Adrenal gland (tissue), 9 donors: ENCODE measurements at regions not wholly inside any gene's neighbourhood (a gene's known extent, or its start where the extent isn't known, plus 50 kb on each side); places are given as distances from the start of the nearest gene placed in this dataset.

ENCODE experiments used
- DNase-seq, 7 donors: peaks; one replicate each; pipeline ENCODE4 v3.0.0-alpha.2; 2019 to 2020
- H3K27ac ChIP-seq, 5 donors: fragments of 200-600 bp; sonication (generic) in 4 of 5; 1 replicate in 3 of 5; 2 replicates in 2 of 5; pipeline versions ENCODE4 v1.5.1 to v1.8.0; 2016 to 2020; ENCODE audit warnings: mild to moderate bottlenecking in 1 of 5
- H3K27me3 ChIP-seq: fragments of 200-600 bp; 2 replicates; pipeline ENCODE4 v1.8.0; 2021
- H3K36me3 ChIP-seq, 2 donors: fragments of 200-600 bp; replicated peaks in 1 of 2; 1 replicate in 1 of 2; 2 replicates in 1 of 2; pipeline versions ENCODE4 v1.5.1 to v1.8.0; 2018 to 2022
- H3K4me1 ChIP-seq, 2 donors: fragments of 200-600 bp; replicated peaks in 1 of 2; 1 replicate in 1 of 2; 2 replicates in 1 of 2; pipeline versions ENCODE4 v1.5.1 to v1.8.0; 2018 to 2021
- H3K4me3 ChIP-seq, 4 donors: fragments of 200-600 bp; sonication (generic) in 3 of 4; one replicate each; pipeline ENCODE4 v1.5.1; 2016 to 2018
- H3K9me3 ChIP-seq, 3 donors: fragments of 200-600 bp; sonication (generic) in 1 of 3; replicated peaks in 1 of 3; 1 replicate in 2 of 3; 2 replicates in 1 of 3; pipeline versions ENCODE4 v1.5.1 to v1.8.0; 2016 to 2021
- CTCF ChIP-seq, 6 experiments: fragments of 450-650 bp in 4 of 6; fragments of 200-600 bp in 2 of 6; sonication (generic) in 1 of 6; IDR thresholded peaks; 1 replicate in 5 of 6; 2 replicates in 1 of 6; pipeline versions ENCODE4 v1.5.1 to v1.8.0; 2016 to 2021; ENCODE audit warnings: antibody characterized with exemption in 6 of 6, mild to moderate bottlenecking in 2 of 6, moderate library complexity in 1 of 6
- POLR2A ChIP-seq, 2 donors: fragments of 450-650 bp; IDR thresholded peaks; one replicate each; pipeline ENCODE4 v1.6.1; 2017; ENCODE audit warnings: antibody characterized with exemption in 2 of 2, mild to moderate bottlenecking in 2 of 2, moderate library complexity in 1 of 2
- WGBS, 4 donors: extraction: QIAGEN DNeasy Blood & Tissue Kit in 2 of 4; methylation state at CpG; one replicate each; pipeline versions ENCODE4 v1.1.5 to v1.1.7; 2013 to 2017; 5-methylcytosine and 5-hydroxymethylcytosine counted together
- intact Hi-C, 2 donors: fragments of 100-400 bp; cut with DNase I; formaldehyde crosslinking; loops; one replicate each; pipeline versions ENCODE4 v1.14.1 to v1.15.0; 2022 to 2023
- donor health status: healthy with polysubstance abuse.
- donor health status: Bipolar disorder and iron deficiency.
- donor health status: DM: yes; HTN: yes; CAD: no.
- donor health status: DM: no; HTN: no; CAD: no.
- donor health status: DM: no; HTN: no; CAD: no.

DNA sequence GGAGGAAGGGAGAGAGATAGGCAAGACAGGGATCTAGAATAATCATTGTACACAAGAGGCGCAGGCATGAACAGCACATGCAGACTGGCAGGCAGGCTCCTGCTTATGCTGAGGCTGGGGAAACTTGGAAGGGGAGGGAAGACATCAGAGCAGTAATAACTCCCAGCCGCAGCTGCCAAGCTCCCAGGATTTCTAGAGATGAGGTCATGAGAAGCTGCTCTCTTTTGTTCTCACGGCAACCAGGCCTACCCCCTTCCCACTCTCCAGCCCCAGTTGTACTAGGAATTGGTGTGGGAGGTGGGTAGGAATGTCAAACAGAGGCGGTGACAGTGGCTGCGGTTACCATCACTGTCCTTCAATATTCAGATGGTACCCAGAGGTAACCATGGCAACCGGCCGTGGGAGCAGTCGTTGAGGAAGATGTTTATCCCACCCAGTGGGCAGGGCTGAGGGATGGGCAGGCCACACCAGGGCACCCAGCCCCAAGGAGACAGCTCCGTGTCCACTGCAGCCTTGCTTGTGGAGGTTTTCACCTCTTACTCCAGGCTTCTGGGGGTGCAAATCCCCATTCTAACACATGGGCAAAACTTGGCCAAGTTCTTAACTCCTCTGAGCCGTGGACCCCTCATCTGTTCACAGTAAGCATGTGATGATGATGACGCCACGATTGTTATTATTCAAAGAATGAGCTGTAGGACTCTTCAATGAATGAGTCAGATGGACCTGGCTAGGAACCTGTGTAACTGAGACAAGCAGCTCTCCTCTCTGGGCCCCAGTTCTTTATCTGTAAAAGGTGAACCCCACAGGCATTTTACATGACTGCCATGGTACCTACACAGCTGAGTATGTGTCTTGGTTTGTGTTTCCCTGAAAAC is 360.8 kb upstream of the PROK2 start:
- 79 to 83% (median 81%) methylated on average over 8 to 12 of the region's 12 CpGs for WGBS, 4 donors
- DNase-seq, result no peak
- Histone ChIP-seq H3K9me3 (no peaks in the 10 kb centered on the region), H3K36me3 (no peaks in the 10 kb centered on the region), H3K4me1 (peaks cover 0 to 8% of the 10 kb centered on the region in 2 donors), H3K27me3 (peaks cover 3% of the 10 kb centered on the region), H3K4me3 (no peak overlapping the region), H3K27ac (no peak overlapping the region)
- intact Hi-C loops, result no loop called here
- TF ChIP-seq CTCF (IDR thresholded peaks at IDR 0.05) (no peak), POLR2A (IDR thresholded peaks at IDR 0.05) (no peak)

- no peaks in the 10 kb centered on the region for H3K9me3 ChIP-seq
- H3K27ac ChIP-seq, result no peak overlapping the region
- 38 to 44% (median 39%) methylated on average over 10 of the region's 10 CpGs for WGBS, 4 donors
- peaks cover 0 to 8% of the 10 kb centered on the region in 2 donors for H3K4me1 ChIP-seq
- DNase-seq, result peak in 6 of 7 donors; percentile 31 to 69 (median 51)
- H3K27me3 ChIP-seq, result peaks cover 3% of the 10 kb centered on the region
- TF ChIP-seq CTCF (IDR thresholded peaks at IDR 0.05) (no peak), POLR2A (IDR thresholded peaks at IDR 0.05) (no peak)
- intact Hi-C loops, result no loop called here
- H3K36me3 ChIP-seq, result no peaks in the 10 kb centered on the region
- H3K4me3 ChIP-seq, result no peak overlapping the region
Measured at GRCh38 chr3:72144773-72145505, 360.0 kb upstream of the PROK2 start.

- no peak overlapping the region for H3K27ac ChIP-seq
- DNase-seq, result no peak
- no peak for TF ChIP-seq CTCF (IDR thresholded peaks at IDR 0.05)
- TF ChIP-seq POLR2A (IDR thresholded peaks at IDR 0.05), result no peak
- peaks cover 0 to 8% of the 10 kb centered on the region in 2 donors for H3K4me1 ChIP-seq
- H3K27me3 ChIP-seq, result peaks cover 3% of the 10 kb centered on the region
- no peak overlapping the region for H3K4me3 ChIP-seq
- H3K36me3 ChIP-seq, result no peaks in the 10 kb centered on the region
- 65 to 77% (median 66%) methylated on average over 6 of the region's 6 CpGs for WGBS, 4 donors
- H3K9me3 ChIP-seq, result no peaks in the 10 kb centered on the region
- intact Hi-C loops, result no loop called here
Measured at GRCh38 chr3:72143966-72144717, 359.2 kb upstream of the PROK2 start.

DNA sequence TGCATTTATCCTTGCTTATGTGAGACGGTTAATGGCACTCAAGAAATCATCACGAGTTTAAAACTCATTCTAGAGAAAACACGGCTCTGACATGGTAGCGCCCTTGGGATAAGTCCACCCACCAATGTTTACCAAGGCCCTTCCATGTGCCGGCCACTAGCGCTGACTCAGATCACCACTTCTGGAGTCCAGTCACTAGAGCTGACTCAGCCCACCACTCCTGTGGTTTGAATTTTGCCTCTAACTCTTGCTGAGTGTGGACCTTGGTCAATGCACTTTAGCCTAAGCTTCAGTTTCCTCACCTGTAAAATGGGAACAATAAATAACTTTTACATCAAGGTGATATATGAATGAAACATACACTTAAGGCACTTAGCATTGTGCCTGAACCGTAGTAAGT is 358.4 kb upstream of the PROK2 start:
- TF ChIP-seq CTCF (IDR thresholded peaks at IDR 0.05), result no peak
- TF ChIP-seq POLR2A (IDR thresholded peaks at IDR 0.05), result no peak
- peak in 1 of 7 donors; percentile 40 for DNase-seq
- no peak overlapping the region for H3K27ac ChIP-seq
- intact Hi-C loops, result no loop called here
- H3K4me1 ChIP-seq, result peaks cover 0 to 8% of the 10 kb centered on the region in 2 donors
- WGBS, 4 donors, result 83 to 88% (median 88%) methylated on average over 7 of the region's 7 CpGs
- H3K4me3 ChIP-seq, result no peak overlapping the region
- no peaks in the 10 kb centered on the region for H3K36me3 ChIP-seq
- H3K27me3 ChIP-seq, result peaks cover 3% of the 10 kb centered on the region
- H3K9me3 ChIP-seq, result no peaks in the 10 kb centered on the region
